ENCODE measurements at regions not wholly inside any gene's neighbourhood (a gene's known extent, or its start where the extent isn't known, plus 50 kb on each side); places are given as distances from the start of the nearest gene placed in this dataset.

GRCh38 chr2:10985260-10985659 is 73.5 kb downstream of the KCNF1 start:
- TF ChIP-seq POLR2A (IDR thresholded peaks at IDR 0.05) (no peak), CTCF (IDR thresholded peaks at IDR 0.05) (no peak)
